ENCODE measurements at regions not wholly inside any gene's neighbourhood (a gene's known extent, or its start where the extent isn't known, plus 50 kb on each side); places are given as distances from the start of the nearest gene placed in this dataset.

GRCh38 chr20:17810062-17810631 is 110.4 kb downstream of the BANF2 start:
- no peak for DNase-seq

GRCh38 chr20:17809362-17810061 is 109.7 kb downstream of the BANF2 start:
- DNase-seq = no peak

- DNase-seq = no peak
These were observed 109.0 kb downstream of the BANF2 start for GRCh38 chr20:17808782-17809181.

GRCh38 chr20:17808357-17808756 is 108.6 kb downstream of the BANF2 start:
- DNase-seq = no peak

- DNase-seq = no peak
These were observed 107.9 kb downstream of the BANF2 start for GRCh38 chr20:17807651-17808050.

GRCh38 chr20:17806739-17807441 is 107.1 kb downstream of the BANF2 start:
- no peak for DNase-seq

- DNase-seq = no peak
These were observed 106.3 kb downstream of the BANF2 start for GRCh38 chr20:17806107-17806506.

GRCh38 chr20:17803765-17804164 is 104.0 kb downstream of the BANF2 start:
- no peak for DNase-seq

- DNase-seq = no peak
These were observed 99.9 kb downstream of the BANF2 start for GRCh38 chr20:17799575-17800227.

- DNase-seq = no peak
These were observed 98.8 kb downstream of the BANF2 start for GRCh38 chr20:17798601-17799000.

- no peak for DNase-seq
These were observed 97.8 kb downstream of the BANF2 start for GRCh38 chr20:17797579-17797978.

- DNase-seq = no peak
These were observed 97.4 kb downstream of the BANF2 start for GRCh38 chr20:17797161-17797560.

GRCh38 chr20:17796091-17796563 is 96.4 kb downstream of the BANF2 start:
- no peak for DNase-seq

- no peak for DNase-seq
These were observed 95.8 kb downstream of the BANF2 start for GRCh38 chr20:17795501-17796071.

- no peak for DNase-seq
These were observed 95.2 kb downstream of the BANF2 start for GRCh38 chr20:17795003-17795402.

- DNase-seq = no peak
These were observed 94.6 kb downstream of the BANF2 start for GRCh38 chr20:17794400-17794799.

- no peak for DNase-seq
These were observed 94.2 kb downstream of the BANF2 start for GRCh38 chr20:17793986-17794385.

GRCh38 chr20:17790296-17790695 is 90.5 kb downstream of the BANF2 start:
- DNase-seq = no peak

- no peak for DNase-seq
These were observed 88.0 kb downstream of the BANF2 start for GRCh38 chr20:17787816-17788215.

- no peak for DNase-seq
These were observed 86.5 kb downstream of the BANF2 start for GRCh38 chr20:17786221-17786718.

Measured in NCI-H1092 (cell line).